Thoracic aorta (tissue), 2 donors: ENCODE measurements at regions not wholly inside any gene's neighbourhood (a gene's known extent, or its start where the extent isn't known, plus 50 kb on each side); places are given as distances from the start of the nearest gene placed in this dataset.
"Not testable (repeated sequence)": the region's sequence is repeated elsewhere in the genome, so short reads cannot be mapped to it uniquely, and the experiment has no call there.

Source experiments
- ATAC-seq: fragments of 150-250 bp; one replicate; pipeline ENCODE4 v1.8.0; 2017; ENCODE audit warnings: low read depth; ENCODE audit not compliant: insufficient number of reproducible peaks, low FRiP score
- DNase-seq: peaks from one replicate; pipeline ENCODE4 v3.0.0-alpha.2; 2020; ENCODE audit warnings: low spot score
- H3K27ac ChIP-seq, 2 donors: fragments of 200-600 bp; sonication (generic); 1 replicate in 1 of 2; 2 replicates in 1 of 2; pipeline ENCODE4 v1.5.1; 2016; ENCODE audit warnings: mild to moderate bottlenecking in 2 of 2, moderate library complexity in 2 of 2
- H3K27me3 ChIP-seq: fragments of 200-600 bp; sonication (generic); replicated peaks from 2 replicates; pipeline ENCODE4 v1.6.0; 2016; ENCODE audit warnings: mild to moderate bottlenecking; ENCODE audit not compliant: insufficient read depth
- H3K36me3 ChIP-seq: fragments of 200-600 bp; sonication (generic); one replicate; pipeline ENCODE4 v1.5.1; 2016
- H3K4me1 ChIP-seq, 2 donors: fragments of 200-600 bp; sonication (generic); 1 replicate in 1 of 2; 2 replicates in 1 of 2; pipeline versions ENCODE4 v1.5.1 to v1.6.0; 2016; ENCODE audit warnings: low read depth in 2 of 2, mild to moderate bottlenecking in 1 of 2; ENCODE audit not compliant: control insufficient read depth in 1 of 2
- H3K4me3 ChIP-seq: fragments of 200-600 bp; sonication (generic); 2 replicates; pipeline ENCODE4 v1.5.1; 2016; ENCODE audit warnings: mild to moderate bottlenecking
- H3K9me3 ChIP-seq: fragments of 200-600 bp; sonication (generic); 2 replicates; pipeline ENCODE4 v1.5.1; 2016
- CTCF ChIP-seq: fragments of 200-600 bp; sonication (generic); IDR thresholded peaks from one replicate; pipeline ENCODE4 v1.5.1; 2019; ENCODE audit warnings: antibody characterized with exemption

- no peak for TF ChIP-seq CTCF
- Histone ChIP-seq H3K27ac (no peak overlapping the region), H3K27me3 (no peaks in the 10 kb centered on the region), H3K9me3 (no peaks in the 10 kb centered on the region), H3K4me3 (no peak overlapping the region), H3K36me3 (no peaks in the 10 kb centered on the region), H3K4me1 (no peaks in the 10 kb centered on the region)
- DNase-seq (no peak), ATAC-seq (no peak)
These were observed 200.7 kb upstream of the ECI2 start for GRCh38 chr6:4336084-4336483.

- H3K27ac ChIP-seq, DNase-seq, ATAC-seq: not testable (repeated sequence)
These were observed 198.9 kb upstream of the ECI2 start for GRCh38 chr6:4334158-4334740.

GRCh38 chr6:4327841-4328240, 192.5 kb upstream of the ECI2 start:
- no peak for ATAC-seq
- Histone ChIP-seq H3K27me3 (no peaks in the 10 kb centered on the region), H3K36me3 (no peaks in the 10 kb centered on the region), H3K27ac (no peak overlapping the region), H3K9me3 (no peaks in the 10 kb centered on the region), H3K4me1 (no peaks in the 10 kb centered on the region), H3K4me3 (no peak overlapping the region)
- no peak for TF ChIP-seq CTCF
- DNase-seq, result no peak

More at GRCh38 chr6:4334158-4334740, 198.9 kb upstream of the ECI2 start:
- H3K36me3 ChIP-seq, H3K27me3 ChIP-seq, H3K4me3 ChIP-seq, H3K9me3 ChIP-seq, H3K4me1 ChIP-seq: not testable (repeated sequence)

- H3K4me1 ChIP-seq, result peaks cover 6% of the 10 kb centered on the region in 2 donors
- no peaks in the 10 kb centered on the region for H3K9me3 ChIP-seq
- no peak for TF ChIP-seq CTCF
- H3K27me3 ChIP-seq, result no peaks in the 10 kb centered on the region
- DNase-seq (no peak), ATAC-seq (no peak)
- H3K27ac ChIP-seq, result no peak overlapping the region
- H3K4me3 ChIP-seq, result no peak overlapping the region
- no peaks in the 10 kb centered on the region for H3K36me3 ChIP-seq
These were observed 189.4 kb upstream of the ECI2 start for GRCh38 chr6:4324746-4325145.

GRCh38 chr6:4323322-4323721, 187.9 kb upstream of the ECI2 start:
- H3K36me3 ChIP-seq, result no peaks in the 10 kb centered on the region
- no peaks in the 10 kb centered on the region for H3K27me3 ChIP-seq
- no peak overlapping the region for H3K4me3 ChIP-seq
- no peak overlapping the region for H3K27ac ChIP-seq
- DNase-seq, result no peak
- no peak for TF ChIP-seq CTCF
- no peaks in the 10 kb centered on the region for H3K9me3 ChIP-seq
- no peak for ATAC-seq
- peaks cover 6 to 8% of the 10 kb centered on the region in 2 donors for H3K4me1 ChIP-seq

GRCh38 chr6:4322846-4323309, 187.5 kb upstream of the ECI2 start:
- DNase-seq (no peak), ATAC-seq (no peak)
- no peaks in the 10 kb centered on the region for H3K36me3 ChIP-seq
- H3K9me3 ChIP-seq, result no peaks in the 10 kb centered on the region
- H3K27me3 ChIP-seq, result no peaks in the 10 kb centered on the region
- no peak overlapping the region for H3K4me3 ChIP-seq
- no peak for TF ChIP-seq CTCF
- peaks cover 6 to 8% of the 10 kb centered on the region in 2 donors for H3K4me1 ChIP-seq
- H3K27ac ChIP-seq, result no peak overlapping the region
